GM19324 (cell line): ENCODE measurements at regions not wholly inside any gene's neighbourhood (a gene's known extent, or its start where the extent isn't known, plus 50 kb on each side); places are given as distances from the start of the nearest gene placed in this dataset.
"Not testable (repeated sequence)": the region's sequence is repeated elsewhere in the genome, so short reads cannot be mapped to it uniquely, and the experiment has no call there.

Source experiments
- ATAC-seq: cut with Tn5 transposase; IDR thresholded peaks from one replicate; pipeline ENCODE4 v1.9.1; 2021; ENCODE audit warnings: mild to moderate bottlenecking, moderate library complexity; ENCODE audit not compliant: unreplicated experiment, low FRiP score

- ATAC-seq, result not testable (repeated sequence)
Measured at GRCh38 chr16:6693418-6693817, 639.2 kb upstream of the RBFOX1 start.

- no peak for ATAC-seq
Measured at GRCh38 chr16:6692874-6693273, 639.8 kb upstream of the RBFOX1 start.

GRCh38 chr16:6690741-6691140 is 641.9 kb upstream of the RBFOX1 start:
- ATAC-seq, result no peak

GRCh38 chr16:6689643-6690042 is 643.0 kb upstream of the RBFOX1 start:
- ATAC-seq, result no peak

GRCh38 chr16:6687593-6687992 is 645.1 kb upstream of the RBFOX1 start:
- ATAC-seq, result no peak

GRCh38 chr16:6684076-6684673 is 648.5 kb upstream of the RBFOX1 start:
- ATAC-seq, result no peak

GRCh38 chr16:6682142-6682811 is 650.4 kb upstream of the RBFOX1 start:
- no peak for ATAC-seq

- no peak for ATAC-seq
Measured at GRCh38 chr16:6678586-6678985, 654.1 kb upstream of the RBFOX1 start.

GRCh38 chr16:6674071-6674470 is 658.6 kb upstream of the RBFOX1 start:
- ATAC-seq, result no peak

- ATAC-seq, result no peak
Measured at GRCh38 chr16:6672507-6672906, 660.1 kb upstream of the RBFOX1 start.

GRCh38 chr16:6667393-6667792 is 665.3 kb upstream of the RBFOX1 start:
- no peak for ATAC-seq

- no peak for ATAC-seq
Measured at GRCh38 chr16:6665126-6665525, 667.5 kb upstream of the RBFOX1 start.

GRCh38 chr16:6663668-6664067 is 669.0 kb upstream of the RBFOX1 start:
- ATAC-seq, result no peak

GRCh38 chr16:6656760-6657159 is 675.9 kb upstream of the RBFOX1 start:
- ATAC-seq, result no peak

- no peak for ATAC-seq
Measured at GRCh38 chr16:6646891-6647290, 685.8 kb upstream of the RBFOX1 start.

GRCh38 chr16:6645768-6646568 is 686.7 kb upstream of the RBFOX1 start:
- no peak for ATAC-seq

- no peak for ATAC-seq
Measured at GRCh38 chr16:6644916-6645315, 687.7 kb upstream of the RBFOX1 start.

GRCh38 chr16:6643080-6643686 is 689.5 kb upstream of the RBFOX1 start:
- ATAC-seq, result no peak

- ATAC-seq, result no peak
Measured at GRCh38 chr16:6642271-6642670, 690.4 kb upstream of the RBFOX1 start.

GRCh38 chr16:6641091-6641490 is 691.6 kb upstream of the RBFOX1 start:
- no peak for ATAC-seq

GRCh38 chr16:6636457-6636856 is 696.2 kb upstream of the RBFOX1 start:
- ATAC-seq, result no peak
